RWPE2 (cell line): ENCODE measurements at regions not wholly inside any gene's neighbourhood (a gene's known extent, or its start where the extent isn't known, plus 50 kb on each side); places are given as distances from the start of the nearest gene placed in this dataset.

ENCODE experiments used
- ATAC-seq: fragments of 200-7000 bp; cut with Tn5 transposase; 3 replicates; pipeline ENCODE4 v1.9.1; 2021; ENCODE audit warnings: low read depth
- DNase-seq: peaks from one replicate; pipeline ENCODE4 v3.0.0-alpha.2; 2020; ENCODE audit warnings: low spot score
- H3K27ac ChIP-seq: fragments of 450-650 bp; 2 replicates; pipeline ENCODE4 v1.5.1; 2017; ENCODE audit warnings: mild to moderate bottlenecking; ENCODE audit not compliant: poor library complexity, severe bottlenecking
- H3K27me3 ChIP-seq: fragments of 250-450 bp; sonication (Bioruptor Pico); 2 replicates; pipeline ENCODE4 v1.5.1; 2021; ENCODE audit warnings: mild to moderate bottlenecking, moderate library complexity; ENCODE audit not compliant: insufficient read depth, poor library complexity, severe bottlenecking
- H3K36me3 ChIP-seq: fragments of 250-450 bp; sonication (Bioruptor Pico); 2 replicates; pipeline ENCODE4 v1.5.1; 2020; ENCODE audit warnings: low read depth, mild to moderate bottlenecking, moderate library complexity
- H3K4me1 ChIP-seq: fragments of 250-450 bp; sonication (Bioruptor Pico); 2 replicates; pipeline ENCODE4 v1.5.1; 2021; ENCODE audit warnings: mild to moderate bottlenecking, moderate library complexity; ENCODE audit not compliant: insufficient read depth, poor library complexity, severe bottlenecking
- H3K4me3 ChIP-seq: fragments of 250-450 bp; sonication (Bioruptor Pico); 2 replicates; pipeline ENCODE4 v1.5.1; 2021; ENCODE audit warnings: mild to moderate bottlenecking, moderate library complexity; ENCODE audit not compliant: severe bottlenecking
- H3K9me3 ChIP-seq: fragments of 250-450 bp; sonication (Bioruptor Pico); 2 replicates; pipeline ENCODE4 v1.5.1; 2021; ENCODE audit warnings: mild to moderate bottlenecking, moderate library complexity; ENCODE audit not compliant: severe bottlenecking
- TF ChIP-seq, protein P1 (sequence below): fragments of 450-650 bp; IDR thresholded peaks from one replicate; pipeline ENCODE4 v1.5.1; 2017; ENCODE audit warnings: mild to moderate bottlenecking, moderate library complexity; ENCODE audit not compliant: poor library complexity, severe bottlenecking

DNA sequence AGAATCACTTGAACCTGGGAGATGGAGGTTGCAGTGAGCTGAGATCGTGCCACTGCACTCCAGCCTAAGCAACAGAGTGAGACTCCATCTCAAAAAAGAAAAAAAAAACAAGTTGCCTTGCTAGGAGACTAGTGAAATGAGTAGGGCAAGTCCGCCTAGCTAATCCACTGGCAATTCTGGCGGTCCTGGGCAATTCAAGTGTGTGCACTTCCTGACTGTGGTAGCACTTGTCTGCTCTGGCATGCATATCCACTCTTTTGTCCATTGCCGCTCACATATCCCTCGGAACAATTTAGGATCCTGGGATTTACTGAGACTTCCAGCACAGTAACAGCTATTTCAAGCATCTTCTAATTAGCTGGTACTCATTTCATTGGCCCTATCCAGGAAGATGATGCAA, 426.3 kb upstream of the ADGRL2 start:
- no peak overlapping the region for H3K4me3 ChIP-seq
- no peaks in the 10 kb centered on the region for H3K27me3 ChIP-seq
- no peaks in the 10 kb centered on the region for H3K4me1 ChIP-seq
- ATAC-seq (no peak), DNase-seq (no peak)
- TF ChIP-seq, protein P1, sequence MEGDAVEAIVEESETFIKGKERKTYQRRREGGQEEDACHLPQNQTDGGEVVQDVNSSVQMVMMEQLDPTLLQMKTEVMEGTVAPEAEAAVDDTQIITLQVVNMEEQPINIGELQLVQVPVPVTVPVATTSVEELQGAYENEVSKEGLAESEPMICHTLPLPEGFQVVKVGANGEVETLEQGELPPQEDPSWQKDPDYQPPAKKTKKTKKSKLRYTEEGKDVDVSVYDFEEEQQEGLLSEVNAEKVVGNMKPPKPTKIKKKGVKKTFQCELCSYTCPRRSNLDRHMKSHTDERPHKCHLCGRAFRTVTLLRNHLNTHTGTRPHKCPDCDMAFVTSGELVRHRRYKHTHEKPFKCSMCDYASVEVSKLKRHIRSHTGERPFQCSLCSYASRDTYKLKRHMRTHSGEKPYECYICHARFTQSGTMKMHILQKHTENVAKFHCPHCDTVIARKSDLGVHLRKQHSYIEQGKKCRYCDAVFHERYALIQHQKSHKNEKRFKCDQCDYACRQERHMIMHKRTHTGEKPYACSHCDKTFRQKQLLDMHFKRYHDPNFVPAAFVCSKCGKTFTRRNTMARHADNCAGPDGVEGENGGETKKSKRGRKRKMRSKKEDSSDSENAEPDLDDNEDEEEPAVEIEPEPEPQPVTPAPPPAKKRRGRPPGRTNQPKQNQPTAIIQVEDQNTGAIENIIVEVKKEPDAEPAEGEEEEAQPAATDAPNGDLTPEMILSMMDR = no peak
- H3K36me3 ChIP-seq = no peaks in the 10 kb centered on the region
- no peak overlapping the region for H3K27ac ChIP-seq
- H3K9me3 ChIP-seq = no peaks in the 10 kb centered on the region

DNA sequence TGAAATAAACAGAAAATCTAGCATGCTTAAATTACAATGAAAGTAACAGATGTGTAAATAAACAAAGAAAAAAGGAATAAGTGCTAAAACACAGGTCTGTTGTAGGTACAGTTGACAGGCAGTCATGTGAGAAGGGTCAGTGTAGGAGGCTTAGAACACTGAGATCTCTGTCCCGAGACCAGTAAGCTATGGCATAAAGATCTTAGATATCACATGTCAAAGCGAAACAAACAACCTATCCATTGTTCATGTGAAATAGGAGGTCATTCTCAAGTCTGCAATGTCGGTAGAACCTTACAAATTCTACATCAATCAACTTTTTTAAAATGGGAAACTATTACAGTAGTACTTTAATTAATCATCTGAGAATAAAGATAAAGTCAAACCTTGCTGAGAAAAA, 428.9 kb upstream of the ADGRL2 start:
- DNase-seq = no peak

DNA sequence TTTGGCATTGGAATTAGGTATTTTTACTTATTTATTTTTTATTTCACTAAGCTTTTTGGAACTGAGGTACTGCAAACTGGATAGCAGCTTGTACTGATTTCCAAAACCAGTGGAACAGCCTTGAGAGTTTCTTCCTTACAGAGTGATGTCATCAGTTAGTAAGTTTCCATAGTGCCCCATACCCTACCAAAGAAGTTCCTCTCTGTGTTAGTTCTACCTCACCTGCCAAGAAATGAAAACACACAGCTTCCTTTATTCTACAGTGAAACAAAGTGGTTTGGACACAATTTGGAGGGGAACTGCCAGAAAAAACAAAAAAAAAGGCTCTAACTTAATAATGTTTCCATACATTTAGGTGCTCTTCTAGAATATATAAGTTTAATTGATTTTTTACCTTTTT, 430.9 kb upstream of the ADGRL2 start:
- TF ChIP-seq, protein P1 = no peak
- no peaks in the 10 kb centered on the region for H3K36me3 ChIP-seq
- H3K4me3 ChIP-seq = no peak overlapping the region
- ATAC-seq = no peak
- H3K9me3 ChIP-seq = no peaks in the 10 kb centered on the region
- no peak for DNase-seq
- no peaks in the 10 kb centered on the region for H3K4me1 ChIP-seq
- no peak overlapping the region for H3K27ac ChIP-seq
- H3K27me3 ChIP-seq = no peaks in the 10 kb centered on the region

More for the DNA sequence above, 428.9 kb upstream of the ADGRL2 start:
- H3K27me3 ChIP-seq = no peaks in the 10 kb centered on the region
- TF ChIP-seq, protein P1 = no peak
- H3K36me3 ChIP-seq = no peaks in the 10 kb centered on the region
- H3K27ac ChIP-seq = no peak overlapping the region
- ATAC-seq = no peak
- no peaks in the 10 kb centered on the region for H3K9me3 ChIP-seq
- no peaks in the 10 kb centered on the region for H3K4me1 ChIP-seq
- H3K4me3 ChIP-seq = no peak overlapping the region

DNA sequence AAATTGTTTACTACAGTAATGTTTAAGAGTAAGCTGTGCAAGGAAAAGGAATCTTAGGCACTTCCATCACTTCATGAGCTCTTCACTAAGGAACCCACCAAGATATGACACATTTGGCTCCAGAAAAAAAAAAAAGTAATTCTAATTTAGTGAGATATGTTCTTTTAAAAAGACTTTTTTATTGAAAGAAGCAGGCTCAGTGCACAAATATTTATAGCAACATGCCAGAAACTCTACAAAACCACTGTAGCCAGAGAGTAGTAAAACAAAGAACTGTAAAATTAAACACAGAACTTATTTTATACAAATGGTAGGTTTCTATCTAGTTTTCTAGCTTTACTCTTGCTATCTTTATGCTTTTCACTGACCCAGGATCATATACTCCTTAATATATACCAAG, 434.6 kb upstream of the ADGRL2 start:
- no peaks in the 10 kb centered on the region for H3K36me3 ChIP-seq
- no peak for ATAC-seq
- no peak overlapping the region for H3K27ac ChIP-seq
- H3K9me3 ChIP-seq = no peaks in the 10 kb centered on the region
- TF ChIP-seq, protein P1 = no peak
- no peak for DNase-seq
- H3K4me1 ChIP-seq = no peaks in the 10 kb centered on the region
- no peaks in the 10 kb centered on the region for H3K27me3 ChIP-seq
- no peak overlapping the region for H3K4me3 ChIP-seq

DNA sequence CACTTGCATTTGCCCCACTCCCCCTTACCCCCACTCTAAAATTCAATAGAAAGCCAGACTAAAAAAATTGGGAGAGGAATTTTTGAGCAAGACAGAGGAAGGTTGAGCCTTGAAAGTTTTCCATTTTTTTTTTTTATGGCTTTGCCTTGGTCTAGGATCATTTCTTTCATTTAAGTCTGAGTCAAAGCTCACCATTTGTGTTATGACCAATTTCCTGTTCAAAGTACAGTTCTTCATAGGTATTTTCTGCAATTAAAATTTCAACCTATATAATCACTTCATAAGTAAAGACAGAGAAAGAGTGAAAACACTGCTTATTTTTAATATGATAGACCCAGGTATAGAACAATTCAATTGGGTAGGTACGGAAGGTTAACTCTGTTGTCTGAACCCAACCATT, 436.6 kb upstream of the ADGRL2 start:
- TF ChIP-seq, protein P1 = no peak
- Histone ChIP-seq H3K36me3 (no peaks in the 10 kb centered on the region), H3K27me3 (no peaks in the 10 kb centered on the region), H3K4me3 (no peak overlapping the region), H3K9me3 (no peaks in the 10 kb centered on the region), H3K27ac (no peak overlapping the region), H3K4me1 (no peaks in the 10 kb centered on the region)
- ATAC-seq (no peak), DNase-seq (no peak)
